ENCODE measurements at regions not wholly inside any gene's neighbourhood (a gene's known extent, or its start where the extent isn't known, plus 50 kb on each side); places are given as distances from the start of the nearest gene placed in this dataset.

- no peak overlapping the region for H3K27ac ChIP-seq
- 90 to 94% methylated on average over 1 of the region's 1 CpG for WGBS, 2 donors
- TF ChIP-seq CTCF (IDR thresholded peaks at IDR 0.05), result no peak
- ATAC-seq (no peak), DNase-seq (no peak)
- no peaks in the 10 kb centered on the region for H3K36me3 ChIP-seq
- H3K4me1 ChIP-seq, result no peaks in the 10 kb centered on the region
- H3K27me3 ChIP-seq, result no peaks in the 10 kb centered on the region
- H3K9me3 ChIP-seq, result peaks cover 0 to 5% (median 0%) of the 10 kb centered on the region in 11 donors
- H3K4me3 ChIP-seq, result no peak overlapping the region
- intact Hi-C loops (cut with DNase I), result no loop called here
These were observed 174.4 kb upstream of the RGMB start for GRCh38 chr5:98599016-98599415.

- Histone ChIP-seq H3K27me3 (no peaks in the 10 kb centered on the region), H3K4me1 (no peaks in the 10 kb centered on the region), H3K36me3 (no peaks in the 10 kb centered on the region), H3K9me3 (peaks cover 0 to 5% (median 0%) of the 10 kb centered on the region in 11 donors), H3K4me3 (no peak overlapping the region), H3K27ac (no peak overlapping the region)
- TF ChIP-seq CTCF (IDR thresholded peaks at IDR 0.05), result no peak
- ATAC-seq (no peak), DNase-seq (no peak)
- intact Hi-C loops (cut with DNase I), result no loop called here
These were observed 170.8 kb upstream of the RGMB start for GRCh38 chr5:98602534-98603112.

GRCh38 chr5:98603456-98603855 is 170.0 kb upstream of the RGMB start:
- no peak for TF ChIP-seq CTCF (IDR thresholded peaks at IDR 0.05)
- intact Hi-C loops (cut with DNase I), result no loop called here
- Histone ChIP-seq H3K4me3 (no peak overlapping the region), H3K4me1 (no peaks in the 10 kb centered on the region), H3K36me3 (no peaks in the 10 kb centered on the region), H3K27ac (no peak overlapping the region), H3K27me3 (no peaks in the 10 kb centered on the region), H3K9me3 (peaks cover 0 to 5% (median 0%) of the 10 kb centered on the region in 11 donors)
- 69 to 92% methylated on average over 2 of the region's 2 CpGs for WGBS, 2 donors
- DNase-seq, result no peak
- ATAC-seq, result no peak

- intact Hi-C loops (cut with DNase I), result no loop called here
- whole genome bisulfite sequencing, 2 donors, result 45 to 50% methylated on average over 1 of the region's 1 CpG
- no peak for ATAC-seq
These were observed 169.2 kb upstream of the RGMB start for GRCh38 chr5:98604301-98604700.

More at GRCh38 chr5:98604301-98604700, 169.2 kb upstream of the RGMB start:
- H3K27ac ChIP-seq, result no peak overlapping the region
- H3K36me3 ChIP-seq, result no peaks in the 10 kb centered on the region
- no peaks in the 10 kb centered on the region for H3K27me3 ChIP-seq
- no peak overlapping the region for H3K4me3 ChIP-seq
- DNase-seq, result no peak
- H3K9me3 ChIP-seq, result peaks cover 0 to 5% (median 0%) of the 10 kb centered on the region in 11 donors
- H3K4me1 ChIP-seq, result no peaks in the 10 kb centered on the region
- TF ChIP-seq CTCF (IDR thresholded peaks at IDR 0.05), result no peak
